Gastroesophageal sphincter (tissue), 4 donors: ENCODE measurements at regions not wholly inside any gene's neighbourhood (a gene's known extent, or its start where the extent isn't known, plus 50 kb on each side); places are given as distances from the start of the nearest gene placed in this dataset.

ENCODE experiments used
- ATAC-seq: fragments of 150-250 bp; one replicate; pipeline ENCODE4 v1.9.1; 2016; ENCODE audit warnings: mild to moderate bottlenecking, moderate library complexity
- H3K27ac ChIP-seq, 4 donors: fragments of 200-600 bp; sonication (generic) in 3 of 4; 1 replicate in 3 of 4; 2 replicates in 1 of 4; pipeline ENCODE4 v1.5.1; 2016 to 2019
- H3K27me3 ChIP-seq: fragments of 200-600 bp; sonication (generic); one replicate; pipeline ENCODE4 v1.5.1; 2019
- H3K36me3 ChIP-seq, 2 donors: fragments of 200-600 bp; sonication (generic); one replicate each; pipeline ENCODE4 v1.5.1; 2019; ENCODE audit warnings: control low read depth in 1 of 2
- H3K4me1 ChIP-seq, 3 donors: fragments of 200-600 bp; sonication (generic); 1 replicate in 2 of 3; 2 replicates in 1 of 3; pipeline ENCODE4 v1.5.1; 2016 to 2019; ENCODE audit warnings: control low read depth in 2 of 3
- H3K4me3 ChIP-seq, 2 donors: fragments of 200-600 bp; sonication (generic); one replicate each; pipeline ENCODE4 v1.5.1; 2019; ENCODE audit warnings: mild to moderate bottlenecking in 1 of 2, moderate library complexity in 1 of 2
- H3K9me3 ChIP-seq, 3 donors: fragments of 200-600 bp; sonication (generic); one replicate each; pipeline ENCODE4 v1.5.1; 2017 to 2019; ENCODE audit warnings: control low read depth in 2 of 3
- EP300 ChIP-seq: sonication (generic); formaldehyde crosslinking; IDR thresholded peaks from one replicate; pipeline ENCODE4 v1.6.1; 2017; ENCODE audit warnings: antibody characterized with exemption, mild to moderate bottlenecking
- POLR2A ChIP-seq, 2 donors: fragments of 450-650 bp; IDR thresholded peaks; one replicate each; pipeline ENCODE4 v1.6.1; 2017; ENCODE audit warnings: antibody characterized with exemption in 2 of 2, mild to moderate bottlenecking in 2 of 2, moderate library complexity in 1 of 2
- POLR2AphosphoS5 ChIP-seq: sonication (generic); formaldehyde crosslinking; IDR thresholded peaks from one replicate; pipeline ENCODE4 v1.6.1; 2017; ENCODE audit warnings: antibody characterized with exemption
- WGBS, 2 donors: methylation state at CpG; one replicate each; pipeline ENCODE4 v1.1.5; 2018; ENCODE audit warnings: low coverage in 1 of 2; 5-methylcytosine and 5-hydroxymethylcytosine counted together
- TF ChIP-seq, protein P1 (sequence below), 4 experiments: fragments of 200-600 bp in 2 of 4; fragments of 450-650 bp in 2 of 4; sonication (generic) in 1 of 4; IDR thresholded peaks; one replicate each; pipeline ENCODE4 v1.5.1; 2017 to 2019; ENCODE audit warnings: antibody characterized with exemption in 4 of 4, mild to moderate bottlenecking in 2 of 4, moderate library complexity in 2 of 4

DNA sequence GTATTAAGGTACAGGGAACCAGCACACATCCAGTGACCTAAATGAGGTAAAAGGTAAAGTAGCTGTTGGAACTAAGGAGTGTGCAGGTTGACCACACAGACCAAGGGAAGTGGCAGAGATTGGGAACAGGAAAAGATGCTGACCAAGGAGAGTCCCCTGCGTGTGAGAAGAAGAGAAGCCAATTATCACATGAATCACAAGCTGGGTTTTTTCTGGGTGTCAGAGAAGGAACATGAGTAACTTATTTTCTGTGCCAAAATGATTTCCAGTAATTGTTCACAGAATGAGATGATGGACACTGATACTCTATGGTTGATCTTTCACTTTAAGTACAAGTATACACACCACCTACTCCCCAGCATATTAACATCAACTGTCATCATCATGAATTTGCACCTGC lies 130.7 kb upstream of the ACO1 start:
- H3K4me1 ChIP-seq = no peaks in the 10 kb centered on the region
- 38 to 56% methylated on average over 1 of the region's 1 CpG for WGBS, 2 donors
- TF ChIP-seq POLR2A (IDR thresholded peaks at IDR 0.05) = no peak
- TF ChIP-seq, protein P1, sequence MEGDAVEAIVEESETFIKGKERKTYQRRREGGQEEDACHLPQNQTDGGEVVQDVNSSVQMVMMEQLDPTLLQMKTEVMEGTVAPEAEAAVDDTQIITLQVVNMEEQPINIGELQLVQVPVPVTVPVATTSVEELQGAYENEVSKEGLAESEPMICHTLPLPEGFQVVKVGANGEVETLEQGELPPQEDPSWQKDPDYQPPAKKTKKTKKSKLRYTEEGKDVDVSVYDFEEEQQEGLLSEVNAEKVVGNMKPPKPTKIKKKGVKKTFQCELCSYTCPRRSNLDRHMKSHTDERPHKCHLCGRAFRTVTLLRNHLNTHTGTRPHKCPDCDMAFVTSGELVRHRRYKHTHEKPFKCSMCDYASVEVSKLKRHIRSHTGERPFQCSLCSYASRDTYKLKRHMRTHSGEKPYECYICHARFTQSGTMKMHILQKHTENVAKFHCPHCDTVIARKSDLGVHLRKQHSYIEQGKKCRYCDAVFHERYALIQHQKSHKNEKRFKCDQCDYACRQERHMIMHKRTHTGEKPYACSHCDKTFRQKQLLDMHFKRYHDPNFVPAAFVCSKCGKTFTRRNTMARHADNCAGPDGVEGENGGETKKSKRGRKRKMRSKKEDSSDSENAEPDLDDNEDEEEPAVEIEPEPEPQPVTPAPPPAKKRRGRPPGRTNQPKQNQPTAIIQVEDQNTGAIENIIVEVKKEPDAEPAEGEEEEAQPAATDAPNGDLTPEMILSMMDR (IDR thresholded peaks at IDR 0.05) = no peak
- TF ChIP-seq POLR2AphosphoS5 = no peak
- TF ChIP-seq EP300 = no peak

DNA sequence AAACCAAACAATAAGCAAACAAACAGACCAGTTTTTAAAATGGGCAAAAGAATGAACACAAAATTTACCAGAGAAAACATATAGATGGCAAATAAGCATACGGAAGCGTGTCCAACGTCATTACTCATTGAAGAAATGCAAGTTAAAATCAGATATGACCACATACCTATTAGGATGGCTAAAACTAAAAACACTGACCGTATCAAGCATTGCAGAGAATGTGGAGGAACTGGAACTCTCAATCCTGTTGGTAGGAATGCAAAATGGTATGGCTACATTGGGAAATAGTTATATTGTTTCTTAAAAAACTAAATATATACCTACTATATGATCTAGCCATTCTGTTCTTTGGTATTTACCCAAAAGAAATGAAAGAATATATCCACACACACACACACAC lies 129.4 kb upstream of the ACO1 start:
- Histone ChIP-seq H3K27me3 (no peaks in the 10 kb centered on the region), H3K27ac (no peak overlapping the region), H3K4me1 (no peaks in the 10 kb centered on the region), H3K9me3 (peaks cover 0 to 4% (median 0%) of the 10 kb centered on the region in 3 donors), H3K4me3 (no peak overlapping the region), H3K36me3 (no peaks in the 10 kb centered on the region)
- 78 to 83% methylated on average over 4 of the region's 4 CpGs for WGBS, 2 donors
- TF ChIP-seq, protein P1 (IDR thresholded peaks at IDR 0.05) = no peak
- TF ChIP-seq POLR2A (IDR thresholded peaks at IDR 0.05) (no peak), EP300 (no peak), POLR2AphosphoS5 (no peak)
- no peak for ATAC-seq

More for the DNA sequence above, 130.7 kb upstream of the ACO1 start:
- H3K36me3 ChIP-seq = no peaks in the 10 kb centered on the region
- H3K27ac ChIP-seq = no peak overlapping the region
- ATAC-seq = no peak
- no peak overlapping the region for H3K4me3 ChIP-seq
- peaks cover 0 to 4% (median 0%) of the 10 kb centered on the region in 3 donors for H3K9me3 ChIP-seq
- no peaks in the 10 kb centered on the region for H3K27me3 ChIP-seq

DNA sequence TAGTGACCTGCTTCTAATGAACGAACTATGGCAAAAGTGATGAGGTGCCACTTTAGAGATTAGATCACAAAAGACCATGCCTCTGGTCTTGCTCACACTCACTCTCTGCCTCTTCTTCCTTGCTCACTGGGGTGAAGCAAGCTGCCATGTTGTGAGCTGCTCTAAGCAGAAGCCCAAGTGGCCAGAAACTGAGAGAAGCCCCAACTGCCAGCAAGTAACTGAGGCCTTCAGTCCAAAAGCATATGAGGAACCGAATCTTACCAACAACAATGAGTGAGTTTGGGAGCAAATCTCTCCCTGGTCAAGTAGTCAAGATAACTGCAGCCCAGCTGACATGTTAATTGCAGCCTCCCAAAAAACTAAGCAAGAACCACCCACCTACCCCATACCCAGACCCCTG lies 126.0 kb upstream of the ACO1 start:
- H3K4me3 ChIP-seq = no peak overlapping the region
- H3K9me3 ChIP-seq = peaks cover 0 to 4% (median 0%) of the 10 kb centered on the region in 3 donors
- no peaks in the 10 kb centered on the region for H3K36me3 ChIP-seq
- H3K27ac ChIP-seq = no peak overlapping the region
- ATAC-seq = no peak
- no peaks in the 10 kb centered on the region for H3K27me3 ChIP-seq
- no peak for TF ChIP-seq EP300
- no peaks in the 10 kb centered on the region for H3K4me1 ChIP-seq
- 93% methylated on average over 2 of the region's 2 CpGs; no CpG with 5 or more reads in 1 of the 2 donors for WGBS, 2 donors

DNA sequence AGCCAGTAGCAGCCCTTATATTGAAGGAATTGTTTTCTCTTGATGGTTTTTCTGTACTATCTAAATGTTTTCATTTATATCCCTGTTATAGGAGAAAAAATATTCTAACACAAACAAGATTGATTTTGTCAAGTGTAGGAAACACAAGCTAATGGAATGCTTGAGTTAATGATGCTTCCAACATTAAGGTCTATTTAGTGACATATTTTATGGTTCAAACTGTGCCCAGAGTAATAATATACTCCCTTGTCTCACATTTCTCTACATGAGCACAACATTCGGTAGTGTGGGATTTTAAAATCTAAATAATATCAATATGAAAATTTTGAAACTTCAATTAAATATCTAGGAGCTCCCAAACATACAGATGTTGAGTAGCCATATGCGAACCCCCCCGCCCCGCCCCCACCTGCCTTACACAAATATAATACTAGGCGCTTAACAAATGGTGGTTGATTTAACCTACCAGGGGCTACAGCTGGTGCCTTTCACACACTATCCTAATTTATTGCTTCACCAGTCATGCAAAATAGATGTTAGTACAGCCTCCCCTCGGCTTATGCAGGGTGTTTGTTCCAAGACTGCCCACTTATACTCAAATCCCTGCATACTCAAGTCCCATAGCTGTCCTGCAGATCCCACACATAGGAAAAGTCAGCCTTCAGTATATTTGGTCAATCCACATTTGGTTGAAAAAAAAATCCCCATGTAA lies 124.1 kb upstream of the ACO1 start:
- ATAC-seq = no peak
- H3K36me3 ChIP-seq = no peaks in the 10 kb centered on the region
- no peak overlapping the region for H3K27ac ChIP-seq
- TF ChIP-seq POLR2A (IDR thresholded peaks at IDR 0.05) (no peak), EP300 (no peak), POLR2AphosphoS5 (no peak)
- TF ChIP-seq, protein P1 (IDR thresholded peaks at IDR 0.05) = no peak
- peaks cover 0 to 9% (median 0%) of the 10 kb centered on the region in 3 donors for H3K4me1 ChIP-seq
- H3K4me3 ChIP-seq = no peak overlapping the region
- no peaks in the 10 kb centered on the region for H3K9me3 ChIP-seq
- H3K27me3 ChIP-seq = no peaks in the 10 kb centered on the region
- 76 to 91% methylated on average over 4 to 6 of the region's 6 CpGs for whole genome bisulfite sequencing, 2 donors

DNA sequence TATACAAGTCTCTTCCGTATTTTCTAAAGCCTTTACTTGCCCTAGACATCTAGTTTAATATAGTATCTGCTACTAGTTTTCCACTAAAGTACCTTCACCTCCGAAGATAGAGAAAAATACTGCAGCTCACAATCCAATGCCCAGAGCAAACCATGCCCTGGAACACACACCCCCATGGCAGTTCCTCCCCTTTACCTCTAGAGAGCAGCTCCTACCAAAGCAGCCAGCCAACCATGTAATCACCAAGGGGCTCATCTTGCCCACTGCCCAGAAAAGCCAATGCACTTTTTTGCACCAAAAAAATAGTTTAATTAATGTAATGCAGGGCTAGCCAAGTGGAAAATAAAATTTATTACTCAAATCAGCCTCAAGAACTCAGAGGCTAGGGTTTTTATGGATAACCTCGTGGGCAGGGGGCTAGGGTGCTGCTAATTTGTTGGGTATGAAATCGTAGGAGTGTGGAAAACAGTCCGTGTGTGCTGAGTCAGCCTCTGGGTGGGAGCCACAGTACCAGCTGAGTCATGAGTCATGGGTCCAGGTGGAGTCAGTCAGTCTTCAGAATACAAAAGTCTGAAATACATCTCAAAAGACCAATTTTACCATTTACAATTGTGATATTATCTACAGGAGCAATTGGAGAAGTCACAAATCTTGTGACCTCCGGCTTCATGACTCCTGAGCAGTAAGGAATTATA lies 120.1 kb upstream of the ACO1 start:
- TF ChIP-seq EP300 (no peak), POLR2A (IDR thresholded peaks at IDR 0.05) (no peak), POLR2AphosphoS5 (no peak)
- TF ChIP-seq, protein P1 (IDR thresholded peaks at IDR 0.05) = no peak
- Histone ChIP-seq H3K4me3 (no peak overlapping the region), H3K27ac (no peak overlapping the region), H3K9me3 (no peaks in the 10 kb centered on the region), H3K36me3 (no peaks in the 10 kb centered on the region), H3K27me3 (no peaks in the 10 kb centered on the region), H3K4me1 (peaks cover 0 to 9% (median 0%) of the 10 kb centered on the region in 3 donors)
- 38 to 40% methylated on average over 5 to 6 of the region's 6 CpGs for WGBS, 2 donors
- no peak for ATAC-seq
